HepG2 (cell line): ENCODE measurements at regions not wholly inside any gene's neighbourhood (a gene's known extent, or its start where the extent isn't known, plus 50 kb on each side); places are given as distances from the start of the nearest gene placed in this dataset.

Experiments used
- ESRRA ChIP-seq: sonication (generic); formaldehyde crosslinking; IDR thresholded peaks from 2 replicates; pipeline ENCODE4 v1.5.1; 2020; ENCODE audit warnings: mild to moderate bottlenecking, low read depth, missing genetic modification reagents
- KAT7 ChIP-seq: IDR thresholded peaks from 2 replicates; pipeline ENCODE4 v1.6.1; 2018; ENCODE audit warnings: borderline replicate concordance, missing compliant biosample characterization
- KDM1A ChIP-seq: IDR thresholded peaks from 2 replicates; pipeline ENCODE4 v1.6.1; 2016; ENCODE audit warnings: missing compliant biosample characterization
- MED13 ChIP-seq: sonication (generic); formaldehyde crosslinking; IDR thresholded peaks from 2 replicates; pipeline ENCODE4 v1.5.0; 2020; ENCODE audit warnings: missing genetic modification reagents
- NR2F6 ChIP-seq, 2 experiments: IDR thresholded peaks; 2 replicates each; pipeline ENCODE4 v1.6.1; 2016; ENCODE audit warnings: antibody characterized with exemption in 1 of 2, mild to moderate bottlenecking in 1 of 2
- POLR2AphosphoS5 ChIP-seq: IDR thresholded peaks from 2 replicates; pipeline ENCODE4 v1.6.1; 2012; ENCODE audit warnings: low read depth, low read length
- PRMT3 ChIP-seq: sonication (generic); formaldehyde crosslinking; IDR thresholded peaks from 2 replicates; pipeline ENCODE4 v1.8.1; 2022; ENCODE audit warnings: low read depth, mild to moderate bottlenecking, moderate library complexity, missing genetic modification reagents, borderline replicate concordance
- TAF1 ChIP-seq: sonication (generic); formaldehyde crosslinking; IDR thresholded peaks from 2 replicates; pipeline ENCODE4 v1.4.0; 2020; ENCODE audit warnings: missing genetic modification reagents
- ZFP36 ChIP-seq: fragments of 150-350 bp; IDR thresholded peaks from 2 replicates; pipeline ENCODE4 v1.6.1; 2018; ENCODE audit warnings: borderline replicate concordance, low read length, low read depth; ENCODE audit not compliant: partially characterized antibody
- TF ChIP-seq, protein P1 (sequence below): sonication (generic); formaldehyde crosslinking; IDR thresholded peaks from 2 replicates; pipeline ENCODE4 v1.4.0; 2020; ENCODE audit warnings: low read depth, mild to moderate bottlenecking, missing genetic modification reagents

DNA sequence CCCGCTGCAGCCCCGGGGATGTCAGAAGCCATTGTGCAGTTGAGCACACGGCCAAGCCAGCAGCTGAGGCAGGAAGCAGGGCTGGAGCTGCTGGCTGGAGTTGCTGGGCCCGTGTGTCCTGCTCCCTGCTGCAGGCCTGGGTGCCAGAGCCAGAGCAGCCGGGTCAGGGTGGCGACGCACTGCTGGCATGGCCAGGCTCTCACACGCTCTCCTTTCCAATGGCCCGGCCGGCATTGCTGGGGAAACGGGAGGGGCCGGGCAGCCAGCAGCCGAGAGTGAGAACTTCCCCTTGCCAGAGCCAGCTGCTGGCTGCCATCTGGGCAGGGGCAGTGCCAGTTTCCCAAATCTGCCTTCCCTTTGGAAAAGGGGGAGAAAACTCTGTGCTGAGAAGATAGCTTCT lies 82.4 kb upstream of the PROX1 start:
- TF ChIP-seq NR2F6 (IDR thresholded peaks at IDR 0.05): no peak
- no peak for TF ChIP-seq NR2F6 (CRISPR knock-in tag; IDR thresholded peaks at IDR 0.05)
- no peak for TF ChIP-seq KAT7
- no peak for TF ChIP-seq TAF1 (CRISPR knock-in tag)
- TF ChIP-seq, protein P1, sequence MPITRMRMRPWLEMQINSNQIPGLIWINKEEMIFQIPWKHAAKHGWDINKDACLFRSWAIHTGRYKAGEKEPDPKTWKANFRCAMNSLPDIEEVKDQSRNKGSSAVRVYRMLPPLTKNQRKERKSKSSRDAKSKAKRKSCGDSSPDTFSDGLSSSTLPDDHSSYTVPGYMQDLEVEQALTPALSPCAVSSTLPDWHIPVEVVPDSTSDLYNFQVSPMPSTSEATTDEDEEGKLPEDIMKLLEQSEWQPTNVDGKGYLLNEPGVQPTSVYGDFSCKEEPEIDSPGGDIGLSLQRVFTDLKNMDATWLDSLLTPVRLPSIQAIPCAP (CRISPR knock-in tag): no peak
- no peak for TF ChIP-seq PRMT3
- no peak for TF ChIP-seq ZFP36
- TF ChIP-seq ESRRA (CRISPR knock-in tag): no peak
- TF ChIP-seq MED13 (CRISPR knock-in tag): no peak
- no peak for TF ChIP-seq KDM1A
- TF ChIP-seq POLR2AphosphoS5: no peak
